Type B pancreatic cell (in vitro differentiated cells): ENCODE measurements at regions not wholly inside any gene's neighbourhood (a gene's known extent, or its start where the extent isn't known, plus 50 kb on each side); places are given as distances from the start of the nearest gene placed in this dataset.
A peak's percentile ranks its signal among the peaks of the same experiment; 100 is the strongest.

Experiments
- DNase-seq: peaks from one replicate; pipeline ENCODE4 v3.0.0; 2021; ENCODE audit warnings: mixed read lengths; ENCODE audit not compliant: unreplicated experiment; ENCODE audit errors: extremely low spot score
- H3K27ac Mint-ChIP-seq: 2 replicates; pipeline ENCODE4 v1.8.0; 2021; ENCODE audit warnings: mild to moderate bottlenecking, mixed read lengths
- H3K27me3 Mint-ChIP-seq: 2 replicates; pipeline ENCODE4 v1.8.0; 2021; ENCODE audit warnings: mixed read lengths
- H3K36me3 Mint-ChIP-seq: 2 replicates; pipeline ENCODE4 v1.8.0; 2021; ENCODE audit warnings: mixed read lengths
- H3K4me1 Mint-ChIP-seq: one replicate; pipeline ENCODE4 v1.8.0; 2021; ENCODE audit warnings: mixed read lengths; ENCODE audit not compliant: unreplicated experiment
- H3K4me3 Mint-ChIP-seq: 2 replicates; pipeline ENCODE4 v1.8.0; 2021; ENCODE audit warnings: mild to moderate bottlenecking, mixed read lengths
- H3K9me3 Mint-ChIP-seq: 2 replicates; pipeline ENCODE4 v1.8.0; 2021; ENCODE audit warnings: mixed read lengths
- TF ChIP-seq, protein P1 (sequence below): fragments of 200-600 bp; sonication (generic); conservative IDR thresholded peaks from 2 replicates; pipeline ENCODE4 v1.5.0; 2021; ENCODE audit warnings: antibody characterized with exemption, mild to moderate bottlenecking

DNA sequence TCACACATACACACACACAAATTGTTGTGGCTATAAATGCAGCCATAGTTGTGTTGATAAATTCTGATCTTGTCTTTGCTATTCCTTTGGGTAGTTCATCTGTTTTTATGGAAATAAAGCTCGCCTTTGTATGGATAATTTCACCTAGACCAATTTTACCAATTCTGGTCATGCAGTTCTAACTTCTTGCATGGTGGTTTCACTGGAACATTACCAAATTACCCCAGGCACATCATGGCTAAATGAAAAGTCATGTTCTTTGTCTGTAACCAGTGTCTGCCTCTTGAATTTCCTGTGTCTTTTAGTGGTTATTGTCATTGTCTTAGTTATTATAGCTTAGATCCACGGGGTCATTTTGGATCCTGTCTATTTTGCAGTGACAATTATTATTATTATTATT lies 50.3 kb upstream of the TMC1 start:
- H3K9me3 Mint-ChIP-seq, result no peaks in the 10 kb centered on the region
- H3K36me3 Mint-ChIP-seq, result no peaks in the 10 kb centered on the region
- TF ChIP-seq, protein P1, sequence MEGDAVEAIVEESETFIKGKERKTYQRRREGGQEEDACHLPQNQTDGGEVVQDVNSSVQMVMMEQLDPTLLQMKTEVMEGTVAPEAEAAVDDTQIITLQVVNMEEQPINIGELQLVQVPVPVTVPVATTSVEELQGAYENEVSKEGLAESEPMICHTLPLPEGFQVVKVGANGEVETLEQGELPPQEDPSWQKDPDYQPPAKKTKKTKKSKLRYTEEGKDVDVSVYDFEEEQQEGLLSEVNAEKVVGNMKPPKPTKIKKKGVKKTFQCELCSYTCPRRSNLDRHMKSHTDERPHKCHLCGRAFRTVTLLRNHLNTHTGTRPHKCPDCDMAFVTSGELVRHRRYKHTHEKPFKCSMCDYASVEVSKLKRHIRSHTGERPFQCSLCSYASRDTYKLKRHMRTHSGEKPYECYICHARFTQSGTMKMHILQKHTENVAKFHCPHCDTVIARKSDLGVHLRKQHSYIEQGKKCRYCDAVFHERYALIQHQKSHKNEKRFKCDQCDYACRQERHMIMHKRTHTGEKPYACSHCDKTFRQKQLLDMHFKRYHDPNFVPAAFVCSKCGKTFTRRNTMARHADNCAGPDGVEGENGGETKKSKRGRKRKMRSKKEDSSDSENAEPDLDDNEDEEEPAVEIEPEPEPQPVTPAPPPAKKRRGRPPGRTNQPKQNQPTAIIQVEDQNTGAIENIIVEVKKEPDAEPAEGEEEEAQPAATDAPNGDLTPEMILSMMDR, result no peak
- H3K4me3 Mint-ChIP-seq, result no peak overlapping the region
- H3K4me1 Mint-ChIP-seq, result peaks cover 4% of the 10 kb centered on the region
- DNase-seq, result no peak
- no peak overlapping the region for H3K27ac Mint-ChIP-seq
- H3K27me3 Mint-ChIP-seq, result no peaks in the 10 kb centered on the region

DNA sequence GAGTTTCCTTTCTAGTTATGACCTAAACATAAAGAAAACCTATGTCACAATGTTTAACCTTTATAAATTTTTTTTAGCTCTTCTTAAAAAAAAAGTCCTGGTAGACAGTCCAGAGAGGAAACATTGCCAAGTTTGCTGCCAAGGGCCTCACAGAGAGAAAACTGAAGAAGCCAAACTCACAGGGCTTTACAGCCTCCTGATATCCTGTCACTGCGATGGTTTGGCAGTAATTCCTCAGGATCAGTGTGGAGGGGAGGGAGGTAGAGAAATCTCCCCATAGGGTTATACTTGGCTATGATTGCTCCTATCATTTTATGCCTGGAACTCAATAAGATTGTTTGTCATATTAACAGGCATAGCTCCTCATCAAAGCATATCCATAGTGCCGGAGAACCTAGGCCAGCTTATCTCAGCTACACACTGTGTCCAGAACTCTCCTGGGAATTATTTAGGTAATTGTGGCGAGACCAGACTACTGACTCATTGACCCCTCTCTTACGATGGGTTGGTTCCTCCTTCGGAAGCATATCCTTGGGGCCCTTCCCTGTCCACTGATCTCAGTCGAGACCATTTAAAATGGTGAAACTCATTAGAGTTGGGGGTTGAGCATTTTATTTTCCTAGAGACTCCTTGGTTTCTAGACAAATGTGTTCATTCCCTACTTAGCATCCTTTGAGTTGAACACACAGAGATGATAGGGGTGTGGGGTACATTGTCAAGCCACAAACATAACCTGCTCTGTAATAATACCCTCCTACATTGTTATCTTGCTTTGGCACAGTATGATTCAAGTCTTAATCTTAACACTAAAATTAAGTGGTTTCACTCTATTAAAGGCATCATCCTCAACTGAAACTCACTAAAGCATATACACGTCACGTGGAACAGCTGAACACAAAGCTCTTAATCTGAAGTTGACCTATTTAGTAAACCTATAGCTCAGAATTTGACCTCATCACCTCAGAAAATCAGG lies 53.4 kb upstream of the TMC1 start:
- TF ChIP-seq, protein P1, result no peak
- no peak overlapping the region for H3K4me3 Mint-ChIP-seq
- H3K4me1 Mint-ChIP-seq, result peaks cover 19% of the 10 kb centered on the region
- peak overlapping the region; percentile 45 for H3K27ac Mint-ChIP-seq
- H3K36me3 Mint-ChIP-seq, result no peaks in the 10 kb centered on the region
- H3K9me3 Mint-ChIP-seq, result no peaks in the 10 kb centered on the region
- H3K27me3 Mint-ChIP-seq, result no peaks in the 10 kb centered on the region
- no peak for DNase-seq

DNA sequence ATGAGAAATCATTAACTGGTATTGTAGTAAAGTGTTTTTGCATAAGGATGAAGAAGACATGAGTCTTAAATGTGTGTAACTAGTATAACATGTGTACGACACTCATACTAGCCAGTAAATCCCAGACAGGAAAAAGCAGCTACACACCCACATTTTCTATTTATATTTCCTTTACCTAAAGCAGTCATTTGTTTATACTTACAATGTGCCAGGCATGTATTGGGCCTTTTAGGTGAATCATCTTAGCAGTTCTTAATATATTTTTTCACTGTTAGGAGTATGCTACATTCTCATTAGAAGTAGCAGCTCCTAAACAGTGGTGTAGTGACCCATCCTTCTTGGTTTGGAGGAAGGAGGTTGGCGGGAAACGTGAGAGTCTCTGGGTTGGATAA lies 55.8 kb upstream of the TMC1 start:
- Mint-ChIP-seq H3K4me3 (no peak overlapping the region), H3K36me3 (no peaks in the 10 kb centered on the region), H3K27ac (no peak overlapping the region), H3K27me3 (no peaks in the 10 kb centered on the region), H3K9me3 (no peaks in the 10 kb centered on the region), H3K4me1 (peaks cover 25% of the 10 kb centered on the region)
- DNase-seq, result no peak
- TF ChIP-seq, protein P1, result no peak

- Mint-ChIP-seq H3K4me3 (no peak overlapping the region), H3K4me1 (peaks cover 25% of the 10 kb centered on the region), H3K27me3 (no peaks in the 10 kb centered on the region), H3K36me3 (no peaks in the 10 kb centered on the region), H3K27ac (no peak overlapping the region), H3K9me3 (no peaks in the 10 kb centered on the region)
- DNase-seq, result no peak
- TF ChIP-seq, protein P1, result no peak
Observed at GRCh38 chr9:72464857-72465592, 56.4 kb upstream of the TMC1 start.

DNA sequence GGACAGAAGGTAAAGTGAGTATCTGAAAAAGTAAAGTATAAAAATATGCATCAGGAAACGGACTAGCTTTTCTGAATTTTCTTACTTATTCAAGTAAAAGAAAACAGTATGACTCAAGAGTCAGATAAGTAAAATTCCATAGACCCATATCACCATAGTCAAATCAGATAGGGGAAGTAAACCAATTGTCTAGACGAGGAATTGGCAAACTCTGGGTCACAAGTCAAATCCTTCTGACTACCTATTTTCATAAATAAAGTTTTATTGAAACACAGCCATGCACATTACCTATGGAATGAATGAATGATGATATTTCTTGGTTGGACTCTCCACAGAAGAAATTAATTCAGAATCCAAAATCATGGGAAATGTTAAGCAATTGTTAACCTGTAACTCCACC lies 59.1 kb upstream of the TMC1 start:
- TF ChIP-seq, protein P1, result no peak
- no peaks in the 10 kb centered on the region for H3K9me3 Mint-ChIP-seq
- DNase-seq, result no peak
- no peaks in the 10 kb centered on the region for H3K27me3 Mint-ChIP-seq
- peaks cover 26% of the 10 kb centered on the region for H3K4me1 Mint-ChIP-seq
- no peak overlapping the region for H3K4me3 Mint-ChIP-seq
- H3K27ac Mint-ChIP-seq, result no peak overlapping the region
- no peaks in the 10 kb centered on the region for H3K36me3 Mint-ChIP-seq
